Panc1 (cell line): ENCODE measurements at regions not wholly inside any gene's neighbourhood (a gene's known extent, or its start where the extent isn't known, plus 50 kb on each side); places are given as distances from the start of the nearest gene placed in this dataset.

Experiments
- ATAC-seq: fragments of 200-7000 bp; cut with Tn5 transposase; 2 replicates; pipeline ENCODE4 v1.9.1; 2020; ENCODE audit warnings: mild to moderate bottlenecking, moderate library complexity
- BruUV-seq: library from RNA; stranded (reverse); fragments of 400-500 nt; replicated peaks from 2 replicates; lab custom pipeline; 2021; lab: Mats Ljungman, UMichigan
- CTCF ChIA-PET: fragments of 300-600 bp; sonication (Branson Sonifier 250); formaldehyde crosslinking; loops from one replicate; lab custom pipeline; 2022; ENCODE audit warnings: antibody characterized with exemption; lab: Charles Lee
- POLR2A ChIA-PET: fragments of 300-600 bp; sonication (Branson Sonifier 250); formaldehyde crosslinking; loops from one replicate; lab custom pipeline; 2022; ENCODE audit warnings: antibody characterized with exemption; lab: Charles Lee
- DNase-seq: peaks from one replicate; pipeline ENCODE4 v3.0.0-alpha.2; 2010; ENCODE audit warnings: low read depth, low spot score
- H3K27ac ChIP-seq: 2 replicates; pipeline ENCODE4 v1.5.1; 2011; ENCODE audit warnings: mild to moderate bottlenecking, low read length, inconsistent platforms
- H3K27me3 ChIP-seq: fragments of 200-500 bp; sonication (Bioruptor generic); 2 replicates; pipeline ENCODE4 v1.6.0; 2014; ENCODE audit warnings: low read length, inconsistent platforms; ENCODE audit not compliant: control insufficient read depth, insufficient read depth
- H3K36me3 ChIP-seq: fragments of 200-500 bp; sonication (Bioruptor generic); 2 replicates; pipeline ENCODE4 v1.5.1; 2014; ENCODE audit warnings: inconsistent platforms, mild to moderate bottlenecking, low read length, moderate library complexity; ENCODE audit not compliant: control insufficient read depth, insufficient read depth
- H3K4me1 ChIP-seq: 2 replicates; pipeline ENCODE4 v1.5.1; 2011; ENCODE audit warnings: inconsistent platforms, mild to moderate bottlenecking, low read length, moderate library complexity; ENCODE audit not compliant: control insufficient read depth, insufficient read depth
- H3K4me3 ChIP-seq, 2 experiments: 2 replicates each; pipeline ENCODE4 v1.5.1; 2011 to 2012; ENCODE audit warnings: low read depth in 2 of 2, low read length in 2 of 2, mild to moderate bottlenecking in 2 of 2, inconsistent platforms in 1 of 2, moderate library complexity in 1 of 2
- H3K9me3 ChIP-seq: fragments of 200-500 bp; sonication (Bioruptor generic); 2 replicates; pipeline ENCODE4 v1.5.1; 2014; ENCODE audit warnings: low read depth, mild to moderate bottlenecking, inconsistent platforms, low read length, moderate library complexity; ENCODE audit not compliant: control insufficient read depth, insufficient read depth
- CTCF ChIP-seq: fragments of 450-650 bp; IDR thresholded peaks from 2 replicates; pipeline ENCODE4 v1.5.1; 2017; ENCODE audit warnings: mild to moderate bottlenecking
- POLR2AphosphoS5 ChIP-seq: IDR thresholded peaks from 2 replicates; pipeline ENCODE4 v1.6.1; 2012; ENCODE audit warnings: mild to moderate bottlenecking, low read depth, low read length, moderate library complexity
- REST ChIP-seq, 2 experiments: IDR thresholded peaks; 2 replicates each; pipeline ENCODE4 v1.6.1; 2011 to 2012; ENCODE audit warnings: low read depth in 2 of 2, control low read depth in 1 of 2, low read length in 1 of 2, mild to moderate bottlenecking in 1 of 2, moderate library complexity in 1 of 2; ENCODE audit not compliant: insufficient read depth in 1 of 2
- SIN3A ChIP-seq: IDR thresholded peaks from 2 replicates; pipeline ENCODE4 v1.6.1; 2012; ENCODE audit warnings: low read depth, mild to moderate bottlenecking, low read length, moderate library complexity, borderline replicate concordance; ENCODE audit not compliant: insufficient read depth
- TCF7L2 ChIP-seq: IDR thresholded peaks from 2 replicates; pipeline ENCODE4 v1.6.1; 2011; ENCODE audit warnings: mild to moderate bottlenecking, low read depth, low read length, inconsistent platforms
- in situ Hi-C: cut with HindIII; loops from 2 replicates; pipeline ENCODE4 v1.10.0; 2016; ENCODE audit warnings: low sequenced_read_pairs, low pct_unique_long_range_greater_than_20kb
- intact Hi-C: fragments of 100-400 bp; cut with micrococcal nuclease; formaldehyde crosslinking; loops from one replicate; pipeline ENCODE4 v1.10.0; 2022; ENCODE audit not compliant: unreplicated experiment

- intact Hi-C loops (no loop called here), in situ Hi-C loops (no loop called here)
- Histone ChIP-seq H3K4me3 (no peak overlapping the region), H3K27ac (no peak overlapping the region), H3K27me3 (no peaks in the 10 kb centered on the region), H3K9me3 (no peaks in the 10 kb centered on the region), H3K36me3 (no peaks in the 10 kb centered on the region), H3K4me1 (peaks cover 10% of the 10 kb centered on the region)
- POLR2A ChIA-PET = no interaction called here
- CTCF ChIA-PET = no interaction called here
- no peak for ATAC-seq
- no peak for TF ChIP-seq REST (IDR thresholded peaks at IDR 0.05; ENCODE audit: insufficient read depth in 1 of 2, low read depth in 2 of 2, low read length in 1 of 2)
- no peak for TF ChIP-seq CTCF
- no peak for TF ChIP-seq TCF7L2
- no peak for TF ChIP-seq SIN3A
- no peak for TF ChIP-seq POLR2AphosphoS5
- no TSS peak for BruUV-seq
- DNase-seq = no peak
These were observed 78.6 kb upstream of the PITRM1 start for GRCh38 chr10:3251172-3251571.

GRCh38 chr10:3249307-3249889 lies 76.8 kb upstream of the PITRM1 start:
- Histone ChIP-seq H3K9me3 (no peaks in the 10 kb centered on the region), H3K4me3 (no peak overlapping the region), H3K36me3 (no peaks in the 10 kb centered on the region), H3K27me3 (no peaks in the 10 kb centered on the region), H3K27ac (peak overlapping the region; percentile 54), H3K4me1 (peaks cover 10% of the 10 kb centered on the region)
- ChIA-PET POLR2A (no interaction called here), CTCF (no interaction called here)
- BruUV-seq = no TSS peak
- no peak for ATAC-seq
- no peak for DNase-seq
- TF ChIP-seq REST (IDR thresholded peaks at IDR 0.05; ENCODE audit: insufficient read depth in 1 of 2, low read depth in 2 of 2, low read length in 1 of 2) (no peak), TCF7L2 (no peak), POLR2AphosphoS5 (no peak), SIN3A (no peak), CTCF (no peak)
- in situ Hi-C loops = no loop called here
- intact Hi-C loops = no loop called here
